GM12801 (cell line): ENCODE measurements at regions not wholly inside any gene's neighbourhood (a gene's known extent, or its start where the extent isn't known, plus 50 kb on each side); places are given as distances from the start of the nearest gene placed in this dataset.

ENCODE experiments used
- TF ChIP-seq, protein P1 (sequence below): IDR thresholded peaks from one replicate; pipeline ENCODE4 v1.5.1; 2011; ENCODE audit warnings: control low read depth; ENCODE audit not compliant: insufficient read length; ENCODE audit errors: extremely low read depth

DNA sequence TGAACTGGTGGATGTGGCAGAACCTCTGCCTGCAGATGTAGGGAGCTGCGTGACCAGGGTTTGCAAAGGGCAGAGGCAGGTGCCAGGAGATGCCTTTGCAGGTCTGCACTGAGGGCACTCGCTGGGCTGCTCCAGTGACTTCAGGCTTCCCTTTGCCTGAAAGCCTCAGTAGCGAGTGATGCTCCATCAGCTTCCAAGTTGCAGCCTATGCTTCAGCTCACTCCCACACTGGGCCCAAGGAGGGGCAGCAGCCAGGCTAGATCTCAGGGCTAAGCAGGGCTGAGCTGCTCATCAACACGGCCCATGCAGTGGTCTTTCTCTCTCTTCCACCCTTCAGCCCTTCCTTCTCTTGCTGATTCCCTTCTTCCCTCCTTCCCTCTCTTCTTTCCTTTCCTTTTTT, 78.3 kb upstream of the RGMA start:
- TF ChIP-seq, protein P1, sequence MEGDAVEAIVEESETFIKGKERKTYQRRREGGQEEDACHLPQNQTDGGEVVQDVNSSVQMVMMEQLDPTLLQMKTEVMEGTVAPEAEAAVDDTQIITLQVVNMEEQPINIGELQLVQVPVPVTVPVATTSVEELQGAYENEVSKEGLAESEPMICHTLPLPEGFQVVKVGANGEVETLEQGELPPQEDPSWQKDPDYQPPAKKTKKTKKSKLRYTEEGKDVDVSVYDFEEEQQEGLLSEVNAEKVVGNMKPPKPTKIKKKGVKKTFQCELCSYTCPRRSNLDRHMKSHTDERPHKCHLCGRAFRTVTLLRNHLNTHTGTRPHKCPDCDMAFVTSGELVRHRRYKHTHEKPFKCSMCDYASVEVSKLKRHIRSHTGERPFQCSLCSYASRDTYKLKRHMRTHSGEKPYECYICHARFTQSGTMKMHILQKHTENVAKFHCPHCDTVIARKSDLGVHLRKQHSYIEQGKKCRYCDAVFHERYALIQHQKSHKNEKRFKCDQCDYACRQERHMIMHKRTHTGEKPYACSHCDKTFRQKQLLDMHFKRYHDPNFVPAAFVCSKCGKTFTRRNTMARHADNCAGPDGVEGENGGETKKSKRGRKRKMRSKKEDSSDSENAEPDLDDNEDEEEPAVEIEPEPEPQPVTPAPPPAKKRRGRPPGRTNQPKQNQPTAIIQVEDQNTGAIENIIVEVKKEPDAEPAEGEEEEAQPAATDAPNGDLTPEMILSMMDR, result no peak

DNA sequence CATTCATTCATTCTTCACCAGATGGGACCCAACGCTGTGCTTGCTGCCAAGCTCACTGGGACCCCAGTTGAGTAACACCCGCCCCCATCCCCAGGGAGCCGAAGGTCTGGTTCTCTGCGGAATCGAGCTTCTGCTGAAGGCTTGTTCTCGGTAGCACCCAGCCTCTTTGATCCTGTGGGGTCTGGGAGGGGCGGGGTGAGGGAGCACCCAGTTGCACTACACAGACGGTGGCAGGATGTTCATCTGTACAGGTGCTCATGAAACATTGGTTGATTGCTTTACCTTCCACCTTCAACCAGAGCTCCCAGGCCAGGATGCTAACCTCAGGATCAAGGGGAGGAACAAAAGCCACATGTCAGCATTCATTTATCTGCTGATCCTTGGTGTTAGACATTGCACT, 77.7 kb upstream of the RGMA start:
- TF ChIP-seq, protein P1, result no peak

DNA sequence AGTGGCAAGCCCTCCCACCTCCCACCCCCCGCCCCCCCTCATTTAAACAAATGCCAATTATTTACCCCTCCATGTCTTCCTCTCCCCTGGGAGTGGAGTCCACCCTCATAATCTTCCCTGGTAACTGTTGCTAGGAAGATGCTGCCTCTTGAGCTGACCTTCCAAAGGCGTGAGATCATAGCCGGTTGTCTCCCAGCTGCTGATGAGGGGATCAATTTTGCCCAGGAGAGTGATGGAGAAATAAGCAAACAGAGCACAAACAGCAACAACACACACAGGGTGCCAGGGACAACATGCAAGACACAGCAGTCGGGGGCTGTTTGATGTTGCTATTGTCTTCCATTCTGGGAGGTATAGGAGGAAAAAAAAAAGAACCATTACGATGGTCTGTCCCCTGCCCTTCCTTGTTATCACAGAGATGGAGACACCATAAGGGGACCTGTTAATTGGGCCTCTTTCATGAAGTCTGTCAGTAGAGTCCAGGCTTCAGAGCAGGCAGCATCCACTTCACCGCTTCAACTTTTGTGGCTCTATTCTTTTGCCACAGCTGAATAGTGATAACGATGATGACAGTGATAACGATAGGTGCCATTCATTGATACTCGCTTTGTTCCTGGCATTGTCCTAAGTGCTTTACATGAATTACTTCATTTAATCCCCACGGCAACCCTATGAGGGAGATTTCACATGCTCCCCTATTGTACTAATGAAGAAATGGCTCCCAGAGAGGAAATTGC, 76.9 kb upstream of the RGMA start:
- TF ChIP-seq, protein P1, result no peak

DNA sequence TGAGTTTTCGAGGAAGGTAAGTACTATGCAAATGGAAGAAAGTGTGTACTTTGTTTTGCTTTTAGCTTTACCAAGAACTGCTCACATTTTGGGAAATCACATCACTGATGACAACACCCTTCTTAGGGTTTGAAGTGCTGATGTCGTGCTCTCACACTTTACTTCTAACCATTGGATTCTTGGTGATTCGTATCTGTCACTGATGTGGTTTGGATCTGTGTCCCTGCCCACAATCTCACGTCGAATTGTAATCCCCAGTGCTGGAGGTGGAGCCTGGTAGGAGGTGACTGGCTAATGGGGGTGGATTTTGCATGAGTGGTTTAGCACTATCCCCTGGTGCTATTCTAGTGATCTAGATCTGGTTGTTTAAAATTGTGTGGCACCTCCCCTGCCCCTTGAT, 75.4 kb upstream of the RGMA start:
- TF ChIP-seq, protein P1, result no peak

DNA sequence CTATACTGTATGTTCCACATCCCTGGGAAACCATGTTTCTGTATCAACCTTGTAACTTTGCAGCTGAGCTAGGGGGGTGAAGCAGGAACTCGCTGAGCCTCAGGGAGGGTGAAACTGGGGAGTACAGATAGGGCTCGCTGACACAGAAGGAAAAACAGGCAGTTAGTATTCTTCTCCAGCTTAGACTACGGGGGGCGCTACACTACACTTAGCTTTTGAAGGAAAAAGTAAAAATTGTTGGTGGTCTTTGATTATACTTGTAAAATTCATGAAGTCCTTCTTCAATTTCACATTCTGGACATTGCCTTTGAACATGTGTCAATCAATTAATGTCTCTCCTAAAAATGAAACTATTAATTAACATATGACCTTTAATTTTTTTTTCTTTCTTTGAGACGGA, 73.5 kb upstream of the RGMA start:
- TF ChIP-seq, protein P1, result no peak

DNA sequence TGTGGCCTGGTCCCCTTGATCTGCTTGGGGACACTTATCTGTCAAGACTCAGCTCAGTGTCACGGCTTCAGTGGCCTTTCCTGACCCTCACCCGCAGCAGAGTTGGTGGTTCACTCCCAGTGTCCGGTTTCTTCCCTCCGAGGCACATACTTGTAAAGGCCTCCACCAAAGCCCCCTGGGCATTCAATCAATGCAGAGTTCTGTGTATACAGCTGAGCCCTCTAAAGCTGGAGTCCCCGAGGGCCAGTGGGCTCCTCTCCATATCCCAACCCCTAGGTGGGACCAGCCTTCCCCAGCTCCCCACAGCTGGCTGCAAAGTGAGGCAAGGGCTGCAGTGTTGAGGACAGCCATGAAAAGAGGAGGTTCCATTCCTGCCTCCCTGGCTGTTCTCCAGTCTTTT, 70.9 kb upstream of the RGMA start:
- TF ChIP-seq, protein P1, result no peak

DNA sequence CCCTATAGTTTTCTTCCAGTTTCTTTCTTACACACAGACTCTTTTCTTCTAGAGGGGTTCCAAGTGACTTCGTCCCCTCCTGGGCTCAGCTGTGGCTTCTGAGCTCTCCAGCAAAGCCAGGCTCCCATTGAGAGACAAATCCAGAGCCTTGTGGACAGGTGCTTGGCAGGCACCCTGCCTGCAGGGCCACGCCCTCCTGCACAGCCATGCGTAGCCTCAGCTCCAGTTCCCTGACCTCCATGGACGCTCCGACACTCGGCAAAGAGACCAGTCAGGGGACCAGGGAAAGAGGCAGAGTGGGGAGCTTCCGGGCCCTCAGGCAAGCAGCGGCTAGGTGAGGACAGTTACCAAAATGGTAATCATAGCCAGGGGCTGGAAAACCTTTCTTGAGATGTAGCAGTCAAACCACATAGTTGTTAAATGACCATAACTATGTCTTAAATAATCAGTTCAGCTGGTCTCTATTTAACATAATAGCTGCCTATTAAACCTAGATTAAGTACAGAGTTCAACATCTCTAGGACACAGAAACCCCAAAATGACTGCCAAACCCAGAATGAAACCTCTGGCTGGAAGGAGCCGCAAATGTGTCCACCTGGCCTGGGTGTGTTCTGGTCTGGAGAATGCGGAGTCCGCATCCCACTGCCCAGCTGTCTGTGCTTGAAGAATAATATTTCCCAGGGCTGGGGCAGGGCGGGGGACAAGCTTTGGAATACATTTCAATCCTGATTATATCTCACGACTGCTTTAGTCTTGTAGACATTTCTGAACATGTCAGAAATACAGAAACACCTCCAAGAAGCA, 69.3 kb upstream of the RGMA start:
- TF ChIP-seq, protein P1, result no peak
